ENCODE measurements at regions not wholly inside any gene's neighbourhood (a gene's known extent, or its start where the extent isn't known, plus 50 kb on each side); places are given as distances from the start of the nearest gene placed in this dataset.

DNA sequence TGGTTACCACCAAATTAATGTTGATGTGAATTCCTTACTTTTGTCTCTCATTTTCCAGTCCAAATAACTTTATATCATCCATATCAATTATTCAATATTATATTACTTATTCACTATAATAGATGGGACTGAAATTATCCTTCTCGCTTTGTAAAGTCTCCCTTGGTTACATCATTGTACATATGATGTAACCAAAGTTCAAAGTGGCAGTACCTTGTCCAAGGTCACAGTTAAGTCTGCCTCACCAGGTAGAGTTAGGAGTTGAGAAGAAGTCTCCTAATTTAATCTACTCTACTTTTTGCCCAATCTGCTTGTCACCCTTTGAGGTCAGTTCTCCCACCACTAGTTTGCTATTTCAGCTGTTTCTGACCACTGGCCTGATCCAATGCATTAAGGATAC lies 83.7 kb upstream of the CLINT1 start:
- TF ChIP-seq EZH2 (IDR thresholded peaks at IDR 0.05; ENCODE audit: low read length, unreplicated experiment) (no peak), CTCF (conservative IDR thresholded peaks at IDR 0.05; ENCODE audit: low read depth, low read length) (no peak)

Data from PC-3 (cell line).